ENCODE measurements at regions not wholly inside any gene's neighbourhood (a gene's known extent, or its start where the extent isn't known, plus 50 kb on each side); places are given as distances from the start of the nearest gene placed in this dataset.

GRCh38 chr13:48860364-48860763 lies 115.3 kb upstream of the FNDC3A start:
- H2AK5ac ChIP-seq (ENCODE audit: low read depth, low read length) = no peak overlapping the region
- no peak overlapping the region for H3K9ac ChIP-seq (ENCODE audit: low read depth, low read length, poor library complexity)
- H3K14ac ChIP-seq (ENCODE audit: low read length) = no peak overlapping the region
- H2BK5ac ChIP-seq (ENCODE audit: low read length) = no peak overlapping the region
- H3K9me3 ChIP-seq (replicated peaks in 1 of 2; ENCODE audit: control insufficient read depth in 2 of 2, insufficient read depth in 1 of 2, low read depth in 1 of 2, low read length in 2 of 2) = no peaks in the 10 kb centered on the region
- no peak overlapping the region for H3K4ac ChIP-seq (ENCODE audit: low read length)
- no peak overlapping the region for H2BK120ac ChIP-seq (ENCODE audit: low read depth, low read length)
- no peak overlapping the region for H2BK12ac ChIP-seq (ENCODE audit: low read length)
- H3K18ac ChIP-seq (ENCODE audit: low read length) = no peak overlapping the region
- no peaks in the 10 kb centered on the region for H3K79me1 ChIP-seq (ENCODE audit: low read depth, low read length)
- no peak overlapping the region for H3K23ac ChIP-seq (ENCODE audit: low read depth, low read length, poor library complexity)
- no peak overlapping the region for H4K8ac ChIP-seq (ENCODE audit: low read depth, low read length)
- no peak overlapping the region for H2AFZ ChIP-seq (ENCODE audit: low read length)
- no CpG with 5 or more reads among the region's 1 CpG for WGBS, 2 donors (ENCODE audit: extremely low coverage in 2 of 2, insufficient read length in 2 of 2, insufficient replicate concordance in 1 of 2)
- no peak overlapping the region for H3K4me3 ChIP-seq (ENCODE audit: low read length in 2 of 2)
- H2BK15ac ChIP-seq (ENCODE audit: low read length) = no peak overlapping the region
- no peaks in the 10 kb centered on the region for H3K27me3 ChIP-seq (ENCODE audit: control insufficient read depth in 3 of 3, insufficient read depth in 3 of 3, low read depth in 1 of 3, low read length in 3 of 3)
- no peak for DNase-seq (ENCODE audit: low spot score)
- no peak overlapping the region for H3K27ac ChIP-seq (replicated peaks; ENCODE audit: low read length)
- no peak overlapping the region for H3K4me2 ChIP-seq (ENCODE audit: insufficient read depth, low read length, poor library complexity, severe bottlenecking)
- H3K4me1 ChIP-seq (ENCODE audit: control insufficient read depth in 2 of 2, insufficient read depth in 1 of 2, low read depth in 1 of 2, low read length in 2 of 2) = peaks cover 0 to 3% of the 10 kb centered on the region in 2 donors
- no peak overlapping the region for H4K91ac ChIP-seq (ENCODE audit: low read depth, low read length, poor library complexity)
- H3K36me3 ChIP-seq (replicated peaks in 1 of 2; ENCODE audit: control insufficient read depth in 2 of 2, insufficient read depth in 2 of 2, low read length in 2 of 2) = no peaks in the 10 kb centered on the region

GRCh38 chr13:48862572-48862971 lies 113.1 kb upstream of the FNDC3A start:
- Histone ChIP-seq H2BK15ac (ENCODE audit: low read length) (no peak overlapping the region), H2BK5ac (ENCODE audit: low read length) (no peak overlapping the region), H3K4me3 (ENCODE audit: low read length in 2 of 2) (no peak overlapping the region), H3K27me3 (ENCODE audit: control insufficient read depth in 3 of 3, insufficient read depth in 3 of 3, low read depth in 1 of 3, low read length in 3 of 3) (no peaks in the 10 kb centered on the region), H3K9me3 (replicated peaks in 1 of 2; ENCODE audit: control insufficient read depth in 2 of 2, insufficient read depth in 1 of 2, low read depth in 1 of 2, low read length in 2 of 2) (no peaks in the 10 kb centered on the region), H2AFZ (ENCODE audit: low read length) (no peak overlapping the region), H3K4ac (ENCODE audit: low read length) (no peak overlapping the region), H3K79me1 (ENCODE audit: low read depth, low read length) (no peaks in the 10 kb centered on the region), H3K14ac (ENCODE audit: low read length) (no peak overlapping the region), H3K23ac (ENCODE audit: low read depth, low read length, poor library complexity) (no peak overlapping the region), H2BK120ac (ENCODE audit: low read depth, low read length) (no peak overlapping the region), H2BK12ac (ENCODE audit: low read length) (no peak overlapping the region), H3K9ac (ENCODE audit: low read depth, low read length, poor library complexity) (no peak overlapping the region), H4K8ac (ENCODE audit: low read depth, low read length) (no peak overlapping the region), H3K36me3 (replicated peaks in 1 of 2; ENCODE audit: control insufficient read depth in 2 of 2, insufficient read depth in 2 of 2, low read length in 2 of 2) (no peaks in the 10 kb centered on the region), H3K18ac (ENCODE audit: low read length) (no peak overlapping the region), H3K4me2 (ENCODE audit: insufficient read depth, low read length, poor library complexity, severe bottlenecking) (no peak overlapping the region), H2AK5ac (ENCODE audit: low read depth, low read length) (no peak overlapping the region), H4K91ac (ENCODE audit: low read depth, low read length, poor library complexity) (no peak overlapping the region), H3K4me1 (ENCODE audit: control insufficient read depth in 2 of 2, insufficient read depth in 1 of 2, low read depth in 1 of 2, low read length in 2 of 2) (peaks cover 0 to 5% of the 10 kb centered on the region in 2 donors), H3K27ac (replicated peaks; ENCODE audit: low read length) (no peak overlapping the region)
- no peak for DNase-seq (ENCODE audit: low spot score)
- no CpG with 5 or more reads among the region's 3 CpGs for WGBS, 2 donors (ENCODE audit: extremely low coverage in 2 of 2, insufficient read length in 2 of 2, insufficient replicate concordance in 1 of 2)

DNA sequence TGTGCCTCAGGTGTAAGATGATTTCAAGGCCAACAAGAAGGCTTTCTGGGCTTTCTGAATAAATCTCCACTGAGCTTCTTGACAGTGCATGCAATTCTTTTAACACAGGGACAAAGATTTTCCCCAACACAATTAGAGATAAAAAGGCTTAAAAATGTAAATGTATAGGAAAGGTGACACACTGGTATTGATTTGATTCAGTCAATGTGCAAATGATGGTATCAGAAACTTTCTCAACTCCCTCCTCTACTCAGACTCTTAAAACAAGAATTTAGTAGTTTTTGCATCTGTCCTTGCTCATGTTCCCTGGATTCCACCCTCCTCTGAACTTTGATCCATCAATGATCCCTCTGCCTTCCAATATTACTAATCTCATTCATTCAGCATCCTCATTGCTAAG lies 111.6 kb upstream of the FNDC3A start:
- Histone ChIP-seq H4K91ac (ENCODE audit: low read depth, low read length, poor library complexity) (no peak overlapping the region), H3K79me1 (ENCODE audit: low read depth, low read length) (no peaks in the 10 kb centered on the region)

GRCh38 chr13:48866249-48866648 lies 109.5 kb upstream of the FNDC3A start:
- Histone ChIP-seq H2BK120ac (ENCODE audit: low read depth, low read length) (no peak overlapping the region), H3K27ac (replicated peaks; ENCODE audit: low read length) (no peak overlapping the region), H2AFZ (ENCODE audit: low read length) (no peak overlapping the region), H4K91ac (ENCODE audit: low read depth, low read length, poor library complexity) (no peak overlapping the region), H3K36me3 (replicated peaks in 1 of 2; ENCODE audit: control insufficient read depth in 2 of 2, insufficient read depth in 2 of 2, low read length in 2 of 2) (no peaks in the 10 kb centered on the region), H3K4me3 (ENCODE audit: low read length in 2 of 2) (no peak overlapping the region), H4K8ac (ENCODE audit: low read depth, low read length) (no peak overlapping the region), H3K4me1 (ENCODE audit: control insufficient read depth in 2 of 2, insufficient read depth in 1 of 2, low read depth in 1 of 2, low read length in 2 of 2) (peaks cover 0 to 2% of the 10 kb centered on the region in 2 donors), H3K4me2 (ENCODE audit: insufficient read depth, low read length, poor library complexity, severe bottlenecking) (no peak overlapping the region), H3K9me3 (replicated peaks in 1 of 2; ENCODE audit: control insufficient read depth in 2 of 2, insufficient read depth in 1 of 2, low read depth in 1 of 2, low read length in 2 of 2) (no peaks in the 10 kb centered on the region), H3K14ac (ENCODE audit: low read length) (no peak overlapping the region), H2BK12ac (ENCODE audit: low read length) (no peak overlapping the region), H3K27me3 (ENCODE audit: control insufficient read depth in 3 of 3, insufficient read depth in 3 of 3, low read depth in 1 of 3, low read length in 3 of 3) (no peaks in the 10 kb centered on the region), H2BK5ac (ENCODE audit: low read length) (no peak overlapping the region), H3K79me1 (ENCODE audit: low read depth, low read length) (no peaks in the 10 kb centered on the region), H2BK15ac (ENCODE audit: low read length) (no peak overlapping the region), H3K4ac (ENCODE audit: low read length) (no peak overlapping the region), H3K23ac (ENCODE audit: low read depth, low read length, poor library complexity) (no peak overlapping the region), H2AK5ac (ENCODE audit: low read depth, low read length) (no peak overlapping the region), H3K18ac (ENCODE audit: low read length) (no peak overlapping the region), H3K9ac (ENCODE audit: low read depth, low read length, poor library complexity) (no peak overlapping the region)
- no CpG with 5 or more reads among the region's 6 CpGs for WGBS, 2 donors (ENCODE audit: extremely low coverage in 2 of 2, insufficient read length in 2 of 2, insufficient replicate concordance in 1 of 2)
- DNase-seq (ENCODE audit: low spot score) = no peak

More for the DNA sequence above, 111.6 kb upstream of the FNDC3A start:
- Histone ChIP-seq H3K4me3 (ENCODE audit: low read length in 2 of 2) (no peak overlapping the region), H3K9ac (ENCODE audit: low read depth, low read length, poor library complexity) (no peak overlapping the region), H2AFZ (ENCODE audit: low read length) (no peak overlapping the region), H3K36me3 (replicated peaks in 1 of 2; ENCODE audit: control insufficient read depth in 2 of 2, insufficient read depth in 2 of 2, low read length in 2 of 2) (no peaks in the 10 kb centered on the region), H3K23ac (ENCODE audit: low read depth, low read length, poor library complexity) (no peak overlapping the region), H2BK5ac (ENCODE audit: low read length) (no peak overlapping the region), H4K8ac (ENCODE audit: low read depth, low read length) (no peak overlapping the region), H3K4me2 (ENCODE audit: insufficient read depth, low read length, poor library complexity, severe bottlenecking) (no peak overlapping the region), H2AK5ac (ENCODE audit: low read depth, low read length) (no peak overlapping the region), H2BK120ac (ENCODE audit: low read depth, low read length) (no peak overlapping the region), H3K9me3 (replicated peaks in 1 of 2; ENCODE audit: control insufficient read depth in 2 of 2, insufficient read depth in 1 of 2, low read depth in 1 of 2, low read length in 2 of 2) (no peaks in the 10 kb centered on the region), H3K27me3 (ENCODE audit: control insufficient read depth in 3 of 3, insufficient read depth in 3 of 3, low read depth in 1 of 3, low read length in 3 of 3) (no peaks in the 10 kb centered on the region), H3K18ac (ENCODE audit: low read length) (no peak overlapping the region), H2BK15ac (ENCODE audit: low read length) (no peak overlapping the region), H2BK12ac (ENCODE audit: low read length) (no peak overlapping the region), H3K4me1 (ENCODE audit: control insufficient read depth in 2 of 2, insufficient read depth in 1 of 2, low read depth in 1 of 2, low read length in 2 of 2) (peaks cover 0 to 4% of the 10 kb centered on the region in 2 donors), H3K4ac (ENCODE audit: low read length) (no peak overlapping the region), H3K14ac (ENCODE audit: low read length) (no peak overlapping the region), H3K27ac (replicated peaks; ENCODE audit: low read length) (no peak overlapping the region)
- no peak for DNase-seq (ENCODE audit: low spot score)
